ENCODE measurements at regions not wholly inside any gene's neighbourhood (a gene's known extent, or its start where the extent isn't known, plus 50 kb on each side); places are given as distances from the start of the nearest gene placed in this dataset.
"Not testable (repeated sequence)": the region's sequence is repeated elsewhere in the genome, so short reads cannot be mapped to it uniquely, and the experiment has no call there.

GRCh38 chr7:68868978-68869377 lies 729.3 kb upstream of the AUTS2 start:
- no peaks in the 10 kb centered on the region for H3K36me3 ChIP-seq (ENCODE audit: control insufficient read depth, insufficient read depth, low read length)
- no peaks in the 10 kb centered on the region for H3K27me3 ChIP-seq (ENCODE audit: control insufficient read depth, insufficient read depth, low read length)
- no peak for FAIRE-seq
- no peak for DNase-seq (ENCODE audit: low read depth)
- TF ChIP-seq CTCF (IDR thresholded peaks at IDR 0.05; ENCODE audit: insufficient read depth, low read length, severe bottlenecking): no peak
- no peak overlapping the region for H3K4me3 ChIP-seq (ENCODE audit: low read depth, low read length)

GRCh38 chr7:68873616-68874015 lies 724.7 kb upstream of the AUTS2 start:
- FAIRE-seq (no peak), DNase-seq (ENCODE audit: low read depth) (no peak)
- no peaks in the 10 kb centered on the region for H3K27me3 ChIP-seq (ENCODE audit: control insufficient read depth, insufficient read depth, low read length)
- no peaks in the 10 kb centered on the region for H3K36me3 ChIP-seq (ENCODE audit: control insufficient read depth, insufficient read depth, low read length)
- no peak overlapping the region for H3K4me3 ChIP-seq (ENCODE audit: low read depth, low read length)
- no peak for TF ChIP-seq CTCF (IDR thresholded peaks at IDR 0.05; ENCODE audit: insufficient read depth, low read length, severe bottlenecking)

GRCh38 chr7:68875857-68876256 lies 722.4 kb upstream of the AUTS2 start:
- DNase-seq (ENCODE audit: low read depth) (no peak), FAIRE-seq (no peak)
- TF ChIP-seq CTCF (IDR thresholded peaks at IDR 0.05; ENCODE audit: insufficient read depth, low read length, severe bottlenecking): no peak
- no peaks in the 10 kb centered on the region for H3K36me3 ChIP-seq (ENCODE audit: control insufficient read depth, insufficient read depth, low read length)
- no peaks in the 10 kb centered on the region for H3K27me3 ChIP-seq (ENCODE audit: control insufficient read depth, insufficient read depth, low read length)
- H3K4me3 ChIP-seq (ENCODE audit: low read depth, low read length): no peak overlapping the region

- FAIRE-seq; H3K4me3 ChIP-seq (ENCODE audit: low read depth, low read length); H3K36me3 ChIP-seq (ENCODE audit: control insufficient read depth, insufficient read depth, low read length); DNase-seq (ENCODE audit: low read depth); H3K27me3 ChIP-seq (ENCODE audit: control insufficient read depth, insufficient read depth, low read length): not testable (repeated sequence)
Observed at GRCh38 chr7:68887116-68887515, 711.2 kb upstream of the AUTS2 start.

- Histone ChIP-seq H3K36me3 (ENCODE audit: control insufficient read depth, insufficient read depth, low read length) (no peaks in the 10 kb centered on the region), H3K27me3 (ENCODE audit: control insufficient read depth, insufficient read depth, low read length) (no peaks in the 10 kb centered on the region), H3K4me3 (ENCODE audit: low read depth, low read length) (no peak overlapping the region)
- DNase-seq (ENCODE audit: low read depth): no peak
- no peak for TF ChIP-seq CTCF (IDR thresholded peaks at IDR 0.05; ENCODE audit: insufficient read depth, low read length, severe bottlenecking)
- FAIRE-seq: no peak
Observed at GRCh38 chr7:68888971-68889385, 709.3 kb upstream of the AUTS2 start.

- FAIRE-seq (no peak), DNase-seq (ENCODE audit: low read depth) (peak; percentile 0)
- TF ChIP-seq CTCF (IDR thresholded peaks at IDR 0.05; ENCODE audit: insufficient read depth, low read length, severe bottlenecking): no peak
- no peaks in the 10 kb centered on the region for H3K36me3 ChIP-seq (ENCODE audit: control insufficient read depth, insufficient read depth, low read length)
- no peak overlapping the region for H3K4me3 ChIP-seq (ENCODE audit: low read depth, low read length)
- no peaks in the 10 kb centered on the region for H3K27me3 ChIP-seq (ENCODE audit: control insufficient read depth, insufficient read depth, low read length)
Observed at GRCh38 chr7:68892236-68892635, 706.0 kb upstream of the AUTS2 start.
